Activated naive CD8-positive, alpha-beta T cell treated with anti-CD3 and anti-CD28 coated beads, Interleukin-2, amount 50 U/mL, for 24 hours (primary cell): ENCODE measurements at regions not wholly inside any gene's neighbourhood (a gene's known extent, or its start where the extent isn't known, plus 50 kb on each side); places are given as distances from the start of the nearest gene placed in this dataset.

Experiments used
- ATAC-seq: fragments of 150-1000 bp; cut with Tn5 transposase; one replicate; pipeline ENCODE4 v1.10.0; 2021
- DNase-seq: peaks from one replicate; pipeline ENCODE4 v3.0.0; 2021
- H3K27ac Mint-ChIP-seq: one replicate; pipeline ENCODE4 v1.8.0; 2021; ENCODE audit warnings: mild to moderate bottlenecking, mixed read lengths
- H3K27me3 Mint-ChIP-seq: one replicate; pipeline ENCODE4 v1.8.0; 2021; ENCODE audit warnings: mixed read lengths
- H3K36me3 Mint-ChIP-seq: one replicate; pipeline ENCODE4 v1.8.0; 2021; ENCODE audit warnings: low read depth, mixed read lengths
- H3K4me1 Mint-ChIP-seq: one replicate; pipeline ENCODE4 v1.8.0; 2021; ENCODE audit warnings: mixed read lengths
- H3K4me3 Mint-ChIP-seq: one replicate; pipeline ENCODE4 v1.8.0; 2021; ENCODE audit warnings: mild to moderate bottlenecking, moderate library complexity, mixed read lengths
- H3K9me3 Mint-ChIP-seq: one replicate; pipeline ENCODE4 v1.8.0; 2021; ENCODE audit warnings: mixed read lengths

- H3K27ac Mint-ChIP-seq: no peak overlapping the region
- no peak overlapping the region for H3K4me3 Mint-ChIP-seq
- H3K27me3 Mint-ChIP-seq: no peaks in the 10 kb centered on the region
- H3K9me3 Mint-ChIP-seq: no peaks in the 10 kb centered on the region
- H3K36me3 Mint-ChIP-seq: no peaks in the 10 kb centered on the region
- no peaks in the 10 kb centered on the region for H3K4me1 Mint-ChIP-seq
- DNase-seq (no peak), ATAC-seq (no peak)
These were observed 169.8 kb upstream of the CHORDC1 start for GRCh38 chr11:90392692-90393091.

DNA sequence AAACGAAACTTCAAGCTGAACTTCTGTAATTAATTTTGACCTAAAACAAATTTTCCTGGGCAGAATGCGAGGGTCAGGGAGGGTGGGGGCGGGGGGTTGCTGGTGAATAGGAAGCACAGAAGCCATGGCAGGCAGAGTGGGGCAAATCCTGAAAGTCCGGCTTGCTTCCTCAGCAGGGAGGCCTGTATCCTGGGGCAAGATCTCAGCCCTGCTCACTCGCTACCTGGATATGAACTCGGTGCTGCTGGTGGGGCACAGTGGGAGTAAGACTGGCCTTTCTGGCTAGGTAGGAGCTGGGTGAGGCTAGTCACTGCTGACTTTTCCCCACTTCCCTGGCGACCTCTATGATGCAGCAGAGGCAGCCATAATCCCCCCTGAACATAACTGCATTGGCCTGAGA lies 168.9 kb upstream of the CHORDC1 start:
- Mint-ChIP-seq H3K9me3 (no peaks in the 10 kb centered on the region), H3K27ac (no peak overlapping the region), H3K4me1 (no peaks in the 10 kb centered on the region), H3K36me3 (no peaks in the 10 kb centered on the region), H3K27me3 (no peaks in the 10 kb centered on the region), H3K4me3 (no peak overlapping the region)
- no peak for DNase-seq
- ATAC-seq: no peak

DNA sequence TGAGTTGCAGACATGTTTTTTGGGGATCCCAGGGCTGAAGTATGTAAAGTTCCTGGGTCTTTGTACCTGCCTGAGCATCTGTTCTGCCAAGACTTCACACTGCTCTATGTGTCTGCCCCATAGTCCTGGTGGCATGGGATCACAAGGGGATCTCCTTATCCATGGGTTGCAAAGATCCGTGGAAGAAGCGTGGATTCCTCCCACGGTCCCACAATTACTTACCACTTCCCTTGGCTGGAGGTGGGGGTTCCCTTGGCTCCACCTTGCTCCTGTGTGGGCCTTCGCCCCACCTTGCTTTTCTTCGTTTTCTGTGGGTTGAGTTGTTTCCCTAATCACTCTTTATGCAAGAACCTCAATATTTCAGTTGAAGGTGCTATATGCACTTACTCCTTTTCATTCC lies 157.4 kb upstream of the CHORDC1 start:
- ATAC-seq: no peak
- H3K27ac Mint-ChIP-seq: no peak overlapping the region
- H3K27me3 Mint-ChIP-seq: no peaks in the 10 kb centered on the region
- DNase-seq: no peak
- H3K36me3 Mint-ChIP-seq: no peaks in the 10 kb centered on the region
- H3K4me1 Mint-ChIP-seq: no peaks in the 10 kb centered on the region
- peaks cover 6% of the 10 kb centered on the region for H3K9me3 Mint-ChIP-seq
- no peak overlapping the region for H3K4me3 Mint-ChIP-seq

DNA sequence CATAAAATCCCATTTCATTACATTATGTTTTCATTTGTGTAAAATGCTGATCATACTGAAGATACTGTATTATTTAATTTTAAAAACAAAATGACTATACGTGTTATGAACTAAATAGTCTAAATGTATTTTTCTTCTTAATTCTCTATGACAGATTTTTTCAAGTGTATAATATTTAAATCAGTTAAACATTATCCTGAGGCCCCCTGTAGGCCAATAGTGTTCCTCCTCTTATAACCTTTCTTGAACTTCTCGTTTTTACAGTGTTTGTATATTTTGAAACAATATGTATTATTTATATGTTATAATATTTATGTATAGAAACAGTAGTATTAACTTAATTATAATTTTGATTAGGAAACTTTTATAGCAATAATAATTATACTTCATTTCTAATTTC lies 151.1 kb upstream of the CHORDC1 start:
- Mint-ChIP-seq H3K36me3 (no peaks in the 10 kb centered on the region), H3K27ac (no peak overlapping the region), H3K4me1 (no peaks in the 10 kb centered on the region), H3K9me3 (peaks cover 6% of the 10 kb centered on the region), H3K4me3 (no peak overlapping the region), H3K27me3 (no peaks in the 10 kb centered on the region)
- ATAC-seq: no peak
- DNase-seq: no peak

GRCh38 chr11:90364527-90364926 lies 141.7 kb upstream of the CHORDC1 start:
- Mint-ChIP-seq H3K4me1 (no peaks in the 10 kb centered on the region), H3K9me3 (no peaks in the 10 kb centered on the region), H3K36me3 (no peaks in the 10 kb centered on the region), H3K27me3 (no peaks in the 10 kb centered on the region), H3K27ac (no peak overlapping the region), H3K4me3 (no peak overlapping the region)
- DNase-seq: no peak
- no peak for ATAC-seq

- H3K27ac Mint-ChIP-seq: no peak overlapping the region
- DNase-seq: no peak
- H3K9me3 Mint-ChIP-seq: no peaks in the 10 kb centered on the region
- H3K27me3 Mint-ChIP-seq: no peaks in the 10 kb centered on the region
- H3K36me3 Mint-ChIP-seq: no peaks in the 10 kb centered on the region
- no peak for ATAC-seq
- H3K4me3 Mint-ChIP-seq: no peak overlapping the region
- no peaks in the 10 kb centered on the region for H3K4me1 Mint-ChIP-seq
These were observed 140.9 kb upstream of the CHORDC1 start for GRCh38 chr11:90363739-90364138.

DNA sequence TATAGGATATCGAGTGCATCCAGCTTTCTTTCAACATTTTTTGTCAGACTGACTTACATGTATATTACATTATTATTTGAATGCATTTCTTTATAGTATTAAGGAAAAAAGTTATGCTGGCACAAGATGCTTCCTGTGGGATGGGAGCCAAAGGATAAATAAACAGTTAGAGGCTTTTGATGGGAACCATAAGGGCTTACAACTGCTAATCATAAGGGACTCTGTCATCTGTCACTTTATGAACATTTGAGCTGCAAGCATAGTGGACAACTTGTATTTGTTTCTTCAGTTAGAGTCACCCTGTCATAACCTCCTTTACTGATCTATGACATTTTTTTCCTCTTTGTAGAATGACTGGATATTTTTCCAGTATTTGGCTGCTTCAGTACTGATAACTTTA lies 132.4 kb upstream of the CHORDC1 start:
- Mint-ChIP-seq H3K9me3 (no peaks in the 10 kb centered on the region), H3K4me3 (no peak overlapping the region), H3K27ac (no peak overlapping the region), H3K4me1 (no peaks in the 10 kb centered on the region), H3K27me3 (no peaks in the 10 kb centered on the region), H3K36me3 (no peaks in the 10 kb centered on the region)
- ATAC-seq (no peak), DNase-seq (no peak)

GRCh38 chr11:90349731-90350130 lies 126.9 kb upstream of the CHORDC1 start:
- H3K27me3 Mint-ChIP-seq: no peaks in the 10 kb centered on the region
- DNase-seq (no peak), ATAC-seq (no peak)
- H3K9me3 Mint-ChIP-seq: no peaks in the 10 kb centered on the region
- no peak overlapping the region for H3K27ac Mint-ChIP-seq
- no peak overlapping the region for H3K4me3 Mint-ChIP-seq
- no peaks in the 10 kb centered on the region for H3K4me1 Mint-ChIP-seq
- H3K36me3 Mint-ChIP-seq: no peaks in the 10 kb centered on the region

DNA sequence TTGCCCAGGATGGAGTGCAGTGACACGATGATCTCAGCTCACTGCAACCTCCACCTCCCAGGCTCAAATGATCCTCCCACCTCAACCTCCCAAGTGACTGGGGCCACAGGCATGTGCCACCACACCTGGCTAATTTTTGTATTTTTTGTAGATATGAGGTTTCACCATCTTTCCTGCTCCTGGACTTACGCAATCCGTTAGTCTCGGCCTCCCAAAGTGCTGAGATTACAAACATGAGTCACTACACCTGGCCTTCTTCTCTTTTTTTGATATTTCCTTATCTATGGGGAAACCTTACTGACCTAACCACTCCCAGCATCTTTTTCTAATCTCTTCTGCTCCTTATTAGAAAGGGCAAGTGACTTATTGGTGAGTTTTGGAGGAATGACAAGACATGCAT lies 121.7 kb upstream of the CHORDC1 start:
- H3K9me3 Mint-ChIP-seq: no peaks in the 10 kb centered on the region
- DNase-seq (no peak), ATAC-seq (no peak)
- no peak overlapping the region for H3K27ac Mint-ChIP-seq
- no peak overlapping the region for H3K4me3 Mint-ChIP-seq
- H3K36me3 Mint-ChIP-seq: no peaks in the 10 kb centered on the region
- H3K27me3 Mint-ChIP-seq: no peaks in the 10 kb centered on the region
- H3K4me1 Mint-ChIP-seq: no peaks in the 10 kb centered on the region

DNA sequence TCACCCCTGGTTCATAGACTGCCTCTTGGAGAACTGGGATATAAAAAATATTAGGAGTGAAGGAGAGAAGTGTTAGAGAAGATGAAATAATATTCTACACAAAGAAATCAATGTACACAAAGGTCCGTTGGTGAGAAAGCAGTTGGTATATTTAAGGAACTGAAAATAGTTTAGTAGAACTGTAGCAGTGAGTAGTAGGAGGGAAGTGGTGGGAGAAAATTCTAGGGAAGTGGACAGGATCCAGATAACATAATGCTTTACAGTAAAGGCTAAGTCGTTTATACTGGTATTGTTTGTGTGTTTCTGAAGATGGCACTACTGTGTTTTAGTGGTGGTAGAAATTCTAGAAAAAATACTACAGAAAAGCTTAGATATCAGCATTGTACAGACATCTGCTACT lies 120.8 kb upstream of the CHORDC1 start:
- ATAC-seq (no peak), DNase-seq (no peak)
- no peaks in the 10 kb centered on the region for H3K27me3 Mint-ChIP-seq

GRCh38 chr11:90341986-90342385 lies 119.1 kb upstream of the CHORDC1 start:
- no peaks in the 10 kb centered on the region for H3K27me3 Mint-ChIP-seq
- no peak for ATAC-seq
- DNase-seq: no peak
- no peaks in the 10 kb centered on the region for H3K4me1 Mint-ChIP-seq
- no peak overlapping the region for H3K4me3 Mint-ChIP-seq
- H3K9me3 Mint-ChIP-seq: no peaks in the 10 kb centered on the region
- H3K36me3 Mint-ChIP-seq: no peaks in the 10 kb centered on the region
- no peak overlapping the region for H3K27ac Mint-ChIP-seq

More for the DNA sequence above, 120.8 kb upstream of the CHORDC1 start:
- Mint-ChIP-seq H3K27ac (no peak overlapping the region), H3K9me3 (no peaks in the 10 kb centered on the region), H3K4me3 (no peak overlapping the region), H3K36me3 (no peaks in the 10 kb centered on the region), H3K4me1 (no peaks in the 10 kb centered on the region)

DNA sequence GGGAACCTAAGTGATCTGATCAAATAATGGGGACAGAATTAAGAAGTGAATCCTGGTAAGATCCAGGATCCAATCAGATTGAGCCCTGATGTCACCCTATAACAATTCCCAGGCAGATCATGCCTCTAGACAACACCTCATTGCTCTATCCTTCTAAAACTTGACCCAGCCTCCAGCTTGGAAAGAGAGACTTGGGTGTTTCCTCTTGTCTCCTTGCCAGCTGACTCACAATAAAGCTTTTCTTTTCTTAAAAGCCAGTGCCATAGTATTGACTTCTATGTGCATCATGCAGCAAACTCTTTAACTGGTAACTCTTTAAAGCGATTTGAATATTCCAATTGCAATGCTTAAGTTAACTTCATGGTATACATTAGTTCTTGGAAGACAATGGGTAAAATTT lies 109.6 kb upstream of the CHORDC1 start:
- no peaks in the 10 kb centered on the region for H3K36me3 Mint-ChIP-seq
- no peaks in the 10 kb centered on the region for H3K27me3 Mint-ChIP-seq
- no peak for DNase-seq
- no peaks in the 10 kb centered on the region for H3K9me3 Mint-ChIP-seq
- H3K4me3 Mint-ChIP-seq: no peak overlapping the region
- no peak overlapping the region for H3K27ac Mint-ChIP-seq
- H3K4me1 Mint-ChIP-seq: no peaks in the 10 kb centered on the region
- no peak for ATAC-seq

GRCh38 chr11:90330632-90331031 lies 107.8 kb upstream of the CHORDC1 start:
- H3K27me3 Mint-ChIP-seq: no peaks in the 10 kb centered on the region
- H3K36me3 Mint-ChIP-seq: no peaks in the 10 kb centered on the region
- ATAC-seq: no peak
- no peak for DNase-seq
- H3K9me3 Mint-ChIP-seq: no peaks in the 10 kb centered on the region
- no peak overlapping the region for H3K27ac Mint-ChIP-seq
- no peak overlapping the region for H3K4me3 Mint-ChIP-seq
- no peaks in the 10 kb centered on the region for H3K4me1 Mint-ChIP-seq

GRCh38 chr11:90329043-90329442 lies 106.2 kb upstream of the CHORDC1 start:
- Mint-ChIP-seq H3K4me3 (no peak overlapping the region), H3K27me3 (no peaks in the 10 kb centered on the region), H3K27ac (no peak overlapping the region), H3K9me3 (no peaks in the 10 kb centered on the region), H3K36me3 (no peaks in the 10 kb centered on the region), H3K4me1 (no peaks in the 10 kb centered on the region)
- DNase-seq (no peak), ATAC-seq (no peak)

DNA sequence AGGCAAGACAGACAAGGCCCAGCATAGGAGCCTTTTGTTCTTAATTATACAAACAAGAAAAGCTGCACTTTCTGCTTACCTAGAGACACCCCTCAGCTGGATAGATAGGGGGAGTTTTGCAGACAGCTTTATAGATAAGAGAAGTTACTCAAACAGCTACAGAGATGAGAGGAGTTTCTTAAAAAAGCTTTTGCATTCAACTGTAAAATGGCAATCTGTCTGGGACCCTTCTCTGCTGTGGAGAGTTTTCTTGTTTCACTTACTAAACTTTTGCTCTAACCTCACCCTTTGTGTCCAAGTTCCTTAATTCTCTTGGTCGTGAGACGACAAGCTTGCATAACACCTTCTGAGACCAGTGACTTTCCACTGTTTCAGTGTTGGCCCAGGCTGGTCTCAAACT lies 103.8 kb upstream of the CHORDC1 start:
- Mint-ChIP-seq H3K27ac (no peak overlapping the region), H3K9me3 (no peaks in the 10 kb centered on the region), H3K4me1 (no peaks in the 10 kb centered on the region), H3K4me3 (no peak overlapping the region), H3K27me3 (no peaks in the 10 kb centered on the region), H3K36me3 (no peaks in the 10 kb centered on the region)
- DNase-seq (no peak), ATAC-seq (no peak)

GRCh38 chr11:90323289-90323688 lies 100.4 kb upstream of the CHORDC1 start:
- ATAC-seq (no peak), DNase-seq (no peak)
- Mint-ChIP-seq H3K4me3 (no peak overlapping the region), H3K4me1 (no peaks in the 10 kb centered on the region), H3K27ac (no peak overlapping the region), H3K36me3 (no peaks in the 10 kb centered on the region), H3K9me3 (peaks cover 4% of the 10 kb centered on the region), H3K27me3 (no peaks in the 10 kb centered on the region)
